HUES64 (cell line): ENCODE measurements at regions not wholly inside any gene's neighbourhood (a gene's known extent, or its start where the extent isn't known, plus 50 kb on each side); places are given as distances from the start of the nearest gene placed in this dataset.
"Not testable (repeated sequence)": the region's sequence is repeated elsewhere in the genome, so short reads cannot be mapped to it uniquely, and the experiment has no call there.

Experiments used
- H3K27ac ChIP-seq: 2 replicates; pipeline ENCODE4 v1.7.0; 2013; ENCODE audit warnings: low read depth, low read length, inconsistent platforms
- H3K27me3 ChIP-seq: 2 replicates; pipeline ENCODE4 v1.6.1; 2013; ENCODE audit warnings: mild to moderate bottlenecking, low read length; ENCODE audit not compliant: insufficient read depth
- H3K36me3 ChIP-seq: 2 replicates; pipeline ENCODE4 v1.6.1; 2013; ENCODE audit warnings: mild to moderate bottlenecking, low read length; ENCODE audit not compliant: insufficient read depth
- H3K4me1 ChIP-seq: 2 replicates; pipeline ENCODE4 v1.6.1; 2013; ENCODE audit warnings: mild to moderate bottlenecking, low read length, moderate library complexity; ENCODE audit not compliant: insufficient read depth
- H3K4me3 ChIP-seq: 2 replicates; pipeline ENCODE4 v1.5.1; 2013; ENCODE audit warnings: mild to moderate bottlenecking, low read length, moderate library complexity
- H3K9ac ChIP-seq: 2 replicates; pipeline ENCODE4 v1.6.1; 2013; ENCODE audit warnings: mild to moderate bottlenecking, low read depth, low read length
- H3K9me3 ChIP-seq: 2 replicates; pipeline ENCODE4 v1.6.1; 2013; ENCODE audit warnings: low read depth, low read length; ENCODE audit not compliant: insufficient read depth
- WGBS: fragments of 150-250, 120-280 bp; methylation state at CpG from one replicate; pipeline ENCODE4 v1.1.7; 2013; ENCODE audit warnings: missing lambda C conversion rate; 5-methylcytosine and 5-hydroxymethylcytosine counted together

GRCh38 chr4:137370206-137370633 lies 162.1 kb downstream of the PCDH18 start:
- 100% methylated on average over 3 of the region's 3 CpGs for WGBS
- H3K4me3 ChIP-seq = no peak overlapping the region

GRCh38 chr4:137367620-137368019 lies 164.7 kb downstream of the PCDH18 start:
- Histone ChIP-seq H3K9ac (no peak overlapping the region), H3K36me3 (no peaks in the 10 kb centered on the region), H3K27ac (no peak overlapping the region), H3K27me3 (no peaks in the 10 kb centered on the region), H3K9me3 (no peaks in the 10 kb centered on the region), H3K4me1 (no peaks in the 10 kb centered on the region), H3K4me3 (no peak overlapping the region)
- WGBS = 96% methylated on average over 2 of the region's 2 CpGs

More at GRCh38 chr4:137370206-137370633, 162.1 kb downstream of the PCDH18 start:
- Histone ChIP-seq H3K27me3 (no peaks in the 10 kb centered on the region), H3K9ac (no peak overlapping the region), H3K27ac (no peak overlapping the region), H3K9me3 (no peaks in the 10 kb centered on the region), H3K4me1 (peaks cover 5% of the 10 kb centered on the region; the same call in 1 of the 2 replicates), H3K36me3 (no peaks in the 10 kb centered on the region)

- H3K9ac ChIP-seq = no peak overlapping the region
- H3K36me3 ChIP-seq = no peaks in the 10 kb centered on the region
- H3K4me3 ChIP-seq = no peak overlapping the region
- H3K27ac ChIP-seq = no peak overlapping the region
- no peaks in the 10 kb centered on the region for H3K27me3 ChIP-seq
- H3K9me3 ChIP-seq = no peaks in the 10 kb centered on the region
- WGBS = 98% methylated on average over 4 of the region's 4 CpGs
- H3K4me1 ChIP-seq = no peaks in the 10 kb centered on the region
Measured at GRCh38 chr4:137363496-137363895, 168.8 kb downstream of the PCDH18 start.

GRCh38 chr4:137361756-137362470 lies 170.4 kb downstream of the PCDH18 start:
- Histone ChIP-seq H3K9ac (no peak overlapping the region), H3K36me3 (no peaks in the 10 kb centered on the region), H3K4me3 (no peak overlapping the region), H3K27me3 (no peaks in the 10 kb centered on the region), H3K27ac (no peak overlapping the region), H3K9me3 (no peaks in the 10 kb centered on the region), H3K4me1 (no peaks in the 10 kb centered on the region)
- WGBS = 94% methylated on average over 2 of the region's 3 CpGs

GRCh38 chr4:137360761-137361160 lies 171.5 kb downstream of the PCDH18 start:
- no peaks in the 10 kb centered on the region for H3K9me3 ChIP-seq
- no CpG with 5 or more reads among the region's 1 CpG for WGBS

GRCh38 chr4:137359691-137360315 lies 172.5 kb downstream of the PCDH18 start:
- Histone ChIP-seq H3K36me3 (no peaks in the 10 kb centered on the region), H3K27ac (no peak overlapping the region), H3K4me3 (no peak overlapping the region), H3K9ac (no peak overlapping the region), H3K4me1 (no peaks in the 10 kb centered on the region), H3K27me3 (no peaks in the 10 kb centered on the region), H3K9me3 (no peaks in the 10 kb centered on the region)
- 90% methylated on average over 2 of the region's 2 CpGs for WGBS

More at GRCh38 chr4:137360761-137361160, 171.5 kb downstream of the PCDH18 start:
- no peak overlapping the region for H3K9ac ChIP-seq
- no peak overlapping the region for H3K4me3 ChIP-seq
- H3K27ac ChIP-seq = no peak overlapping the region
- H3K36me3 ChIP-seq = no peaks in the 10 kb centered on the region
- H3K4me1 ChIP-seq = no peaks in the 10 kb centered on the region
- H3K27me3 ChIP-seq = no peaks in the 10 kb centered on the region

- not testable (repeated sequence) for H3K4me3 ChIP-seq, H3K9ac ChIP-seq, H3K4me1 ChIP-seq, H3K27me3 ChIP-seq, H3K27ac ChIP-seq, H3K36me3 ChIP-seq, H3K9me3 ChIP-seq
- 95% methylated on average over 2 of the region's 2 CpGs for WGBS
Measured at GRCh38 chr4:137354562-137354961, 177.7 kb downstream of the PCDH18 start.

GRCh38 chr4:137347371-137347770 lies 184.9 kb downstream of the PCDH18 start:
- Histone ChIP-seq H3K4me3 (no peak overlapping the region), H3K27me3 (no peaks in the 10 kb centered on the region)

GRCh38 chr4:137345597-137345996 lies 186.7 kb downstream of the PCDH18 start:
- WGBS = no CpG with 5 or more reads among the region's 1 CpG
- H3K27me3 ChIP-seq = no peaks in the 10 kb centered on the region
- no peak overlapping the region for H3K4me3 ChIP-seq

More at GRCh38 chr4:137347371-137347770, 184.9 kb downstream of the PCDH18 start:
- Histone ChIP-seq H3K36me3 (no peaks in the 10 kb centered on the region), H3K27ac (no peak overlapping the region), H3K9me3 (no peaks in the 10 kb centered on the region; the same call in 1 of the 2 replicates), H3K4me1 (no peaks in the 10 kb centered on the region), H3K9ac (no peak overlapping the region)
- 45% methylated on average over 2 of the region's 2 CpGs for WGBS

GRCh38 chr4:137343221-137343620 lies 189.1 kb downstream of the PCDH18 start:
- H3K27me3 ChIP-seq = no peaks in the 10 kb centered on the region
- no peak overlapping the region for H3K4me3 ChIP-seq
- 85% methylated on average over 8 of the region's 8 CpGs for WGBS
- no peaks in the 10 kb centered on the region for H3K4me1 ChIP-seq
- H3K9ac ChIP-seq = no peak overlapping the region
- no peaks in the 10 kb centered on the region for H3K9me3 ChIP-seq
- no peak overlapping the region for H3K27ac ChIP-seq
- H3K36me3 ChIP-seq = no peaks in the 10 kb centered on the region

More at GRCh38 chr4:137345597-137345996, 186.7 kb downstream of the PCDH18 start:
- Histone ChIP-seq H3K9ac (no peak overlapping the region), H3K9me3 (no peaks in the 10 kb centered on the region), H3K27ac (no peak overlapping the region), H3K36me3 (no peaks in the 10 kb centered on the region), H3K4me1 (no peaks in the 10 kb centered on the region)

GRCh38 chr4:137333031-137333430 lies 199.3 kb downstream of the PCDH18 start:
- Histone ChIP-seq H3K4me3 (no peak overlapping the region), H3K27ac (no peak overlapping the region), H3K36me3 (no peaks in the 10 kb centered on the region), H3K4me1 (no peaks in the 10 kb centered on the region), H3K9ac (no peak overlapping the region), H3K9me3 (peaks cover 20% of the 10 kb centered on the region), H3K27me3 (no peaks in the 10 kb centered on the region)
- 88% methylated on average over 1 of the region's 1 CpG for WGBS
